SK-N-SH treated with all-trans-retinoic acid at 6 μM for 48 hours (cell line): ENCODE measurements at regions not wholly inside any gene's neighbourhood (a gene's known extent, or its start where the extent isn't known, plus 50 kb on each side); places are given as distances from the start of the nearest gene placed in this dataset.

ENCODE experiments used
- ATAC-seq: fragments of 200-7000 bp; cut with Tn5 transposase; 3 replicates; pipeline ENCODE4 v1.9.1; 2020; ENCODE audit warnings: mild to moderate bottlenecking, moderate library complexity
- ARNTL ChIP-seq: fragments of 450-650 bp; formaldehyde crosslinking; IDR thresholded peaks from 2 replicates; pipeline ENCODE4 v1.5.0; 2020; ENCODE audit warnings: low read depth, mild to moderate bottlenecking, moderate library complexity, borderline replicate concordance
- BACH2 ChIP-seq: fragments of 250-450 bp; sonication (Bioruptor Pico); IDR thresholded peaks from 2 replicates; pipeline ENCODE4 v1.9.0; 2021; ENCODE audit warnings: mild to moderate bottlenecking, borderline replicate concordance
- CREB5 ChIP-seq: fragments of 250-450 bp; sonication (Bioruptor Pico); IDR thresholded peaks from 2 replicates; pipeline ENCODE4 v1.5.1; 2020; ENCODE audit warnings: low read depth, mild to moderate bottlenecking, moderate library complexity
- CSDC2 ChIP-seq: fragments of 250-450 bp; sonication (Bioruptor Pico); IDR thresholded peaks from 2 replicates; pipeline ENCODE4 v1.5.0; 2020; ENCODE audit warnings: mild to moderate bottlenecking, moderate library complexity
- CSRNP3 ChIP-seq: fragments of 250-450 bp; sonication (Bioruptor Pico); IDR thresholded peaks from 2 replicates; pipeline ENCODE4 v1.5.1; 2021; ENCODE audit warnings: mild to moderate bottlenecking, moderate library complexity
- ESRRG ChIP-seq: fragments of 250-450 bp; sonication (Bioruptor Pico); IDR thresholded peaks from 2 replicates; pipeline ENCODE4 v1.6.1; 2021; ENCODE audit warnings: mild to moderate bottlenecking
- GLIS3 ChIP-seq: fragments of 250-450 bp; sonication (Bioruptor Pico); IDR thresholded peaks from 2 replicates; pipeline ENCODE4 v1.5.0; 2020; ENCODE audit warnings: mild to moderate bottlenecking, moderate library complexity
- ISL1 ChIP-seq: fragments of 250-450 bp; sonication (Bioruptor Pico); IDR thresholded peaks from 2 replicates; pipeline ENCODE4 v2.1.2; 2022; ENCODE audit warnings: mild to moderate bottlenecking, moderate library complexity
- OSR1 ChIP-seq: fragments of 250-450 bp; sonication (Bioruptor Pico); IDR thresholded peaks from 2 replicates; pipeline ENCODE4 v1.8.0; 2022; ENCODE audit warnings: moderate library complexity, mild to moderate bottlenecking, inconsistent platforms
- POU6F1 ChIP-seq: fragments of 250-450 bp; sonication (Bioruptor Pico); IDR thresholded peaks from 2 replicates; pipeline ENCODE4 v1.8.0; 2021; ENCODE audit warnings: low read depth, mild to moderate bottlenecking, moderate library complexity, borderline replicate concordance
- PPARA ChIP-seq: fragments of 250-450 bp; sonication (Bioruptor Pico); IDR thresholded peaks from 2 replicates; pipeline ENCODE4 v1.5.0; 2020; ENCODE audit warnings: mild to moderate bottlenecking, borderline replicate concordance
- RARB ChIP-seq: fragments of 250-450 bp; sonication (Bioruptor Pico); IDR thresholded peaks from 2 replicates; pipeline ENCODE4 v1.8.0; 2021; ENCODE audit warnings: mild to moderate bottlenecking, moderate library complexity
- SNAI2 ChIP-seq: fragments of 250-450 bp; sonication (Bioruptor Pico); IDR thresholded peaks from 2 replicates; pipeline ENCODE4 v1.5.0; 2020; ENCODE audit warnings: mild to moderate bottlenecking, moderate library complexity
- TCF4 ChIP-seq: fragments of 250-450 bp; sonication (Bioruptor Pico); IDR thresholded peaks from 2 replicates; pipeline ENCODE4 v1.8.0; 2021; ENCODE audit warnings: mild to moderate bottlenecking, moderate library complexity, borderline replicate concordance
- TOX ChIP-seq: fragments of 250-450 bp; sonication (Bioruptor Pico); IDR thresholded peaks from 2 replicates; pipeline ENCODE4 v1.8.0; 2021; ENCODE audit warnings: mild to moderate bottlenecking, moderate library complexity, borderline replicate concordance
- TSHZ2 ChIP-seq: fragments of 250-450 bp; sonication (Bioruptor Pico); IDR thresholded peaks from 2 replicates; pipeline ENCODE4 v1.5.0; 2020; ENCODE audit warnings: mild to moderate bottlenecking, moderate library complexity
- ZC3H10 ChIP-seq: fragments of 250-450 bp; sonication (Bioruptor Pico); IDR thresholded peaks from 2 replicates; pipeline ENCODE4 v1.5.1; 2021; ENCODE audit warnings: mild to moderate bottlenecking, moderate library complexity
- ZFP3 ChIP-seq: fragments of 250-450 bp; sonication (Bioruptor Pico); IDR thresholded peaks from 2 replicates; pipeline ENCODE4 v1.5.0; 2020; ENCODE audit warnings: mild to moderate bottlenecking, moderate library complexity
- ZFP30 ChIP-seq: fragments of 450-650 bp; formaldehyde crosslinking; IDR thresholded peaks from 2 replicates; pipeline ENCODE4 v1.5.0; 2022; ENCODE audit warnings: mild to moderate bottlenecking, moderate library complexity
- ZNF565 ChIP-seq: fragments of 450-650 bp; formaldehyde crosslinking; conservative IDR thresholded peaks from 2 replicates; pipeline ENCODE4 v1.5.0; 2020; ENCODE audit warnings: low read depth, mild to moderate bottlenecking, moderate library complexity
- ZNF8 ChIP-seq: fragments of 450-650 bp; formaldehyde crosslinking; IDR thresholded peaks from 2 replicates; pipeline ENCODE4 v1.5.0; 2020; ENCODE audit warnings: mild to moderate bottlenecking, moderate library complexity

- TF ChIP-seq CSRNP3 (CRISPR knock-in tag) (no peak), ZC3H10 (CRISPR knock-in tag) (no peak), CSDC2 (no peak), OSR1 (CRISPR knock-in tag) (no peak), GLIS3 (CRISPR knock-in tag) (no peak), ZFP30 (CRISPR knock-in tag) (no peak)
- ATAC-seq, result no peak
These were observed 519.7 kb upstream of the PRMT6 start for GRCh38 chr1:106536741-106537140.

- TF ChIP-seq BACH2 (CRISPR knock-in tag) (no peak), ESRRG (CRISPR knock-in tag) (no peak), ZNF8 (CRISPR knock-in tag) (no peak), TOX (CRISPR knock-in tag) (no peak), TSHZ2 (CRISPR knock-in tag) (no peak)
- ATAC-seq, result no peak
These were observed 507.7 kb upstream of the PRMT6 start for GRCh38 chr1:106548726-106549125.

- TF ChIP-seq TCF4 (CRISPR knock-in tag) (no peak), ZNF565 (CRISPR knock-in tag) (no peak), ZFP3 (CRISPR knock-in tag) (no peak), ESRRG (CRISPR knock-in tag) (no peak), BACH2 (CRISPR knock-in tag) (no peak), RARB (no peak), OSR1 (CRISPR knock-in tag) (no peak), CSDC2 (no peak), PPARA (no peak), TSHZ2 (CRISPR knock-in tag) (no peak), ARNTL (CRISPR knock-in tag) (no peak), ZFP30 (CRISPR knock-in tag) (no peak), SNAI2 (CRISPR knock-in tag) (no peak), POU6F1 (CRISPR knock-in tag) (no peak), ZNF8 (CRISPR knock-in tag) (no peak), CREB5 (no peak), ISL1 (CRISPR knock-in tag) (no peak)
- no peak for ATAC-seq
These were observed 502.2 kb upstream of the PRMT6 start for GRCh38 chr1:106554294-106554693.
